Bronchial epithelial cell (primary cell): ENCODE measurements at regions not wholly inside any gene's neighbourhood (a gene's known extent, or its start where the extent isn't known, plus 50 kb on each side); places are given as distances from the start of the nearest gene placed in this dataset.

ENCODE experiments used
- DNase-seq: peaks from one replicate; pipeline ENCODE4 v3.0.0-alpha.2; 2010; ENCODE audit warnings: low read depth
- FAIRE-seq: peaks from 2 replicates; lab custom pipeline; 2011; peaks lifted over from hg19 to GRCh38; lab: Jason Lieb, UNC
- H3K27me3 ChIP-seq: 2 replicates; pipeline ENCODE4 v1.5.1; 2011; ENCODE audit warnings: low read length; ENCODE audit not compliant: control insufficient read depth, insufficient read depth
- H3K36me3 ChIP-seq: 2 replicates; pipeline ENCODE4 v1.5.1; 2011; ENCODE audit warnings: low read length; ENCODE audit not compliant: control insufficient read depth, insufficient read depth
- H3K4me3 ChIP-seq: 2 replicates; pipeline ENCODE4 v1.5.1; 2011; ENCODE audit warnings: mild to moderate bottlenecking, low read depth, low read length, control low read depth
- CTCF ChIP-seq: IDR thresholded peaks from 2 replicates; pipeline ENCODE4 v1.5.1; 2011; ENCODE audit warnings: mild to moderate bottlenecking, moderate library complexity, low read length, control low read depth, inconsistent platforms; ENCODE audit not compliant: insufficient read depth, severe bottlenecking

- FAIRE-seq (no peak), DNase-seq (no peak)
- Histone ChIP-seq H3K36me3 (no peaks in the 10 kb centered on the region), H3K4me3 (no peak overlapping the region), H3K27me3 (no peaks in the 10 kb centered on the region)
- no peak for TF ChIP-seq CTCF
These were observed 617.4 kb downstream of the KCTD16 start for GRCh38 chr5:144788046-144788445.

- FAIRE-seq = no peak
These were observed 608.7 kb downstream of the KCTD16 start for GRCh38 chr5:144779368-144779767.

GRCh38 chr5:144778561-144778960, 607.9 kb downstream of the KCTD16 start:
- FAIRE-seq (no peak), DNase-seq (no peak)
- TF ChIP-seq CTCF = no peak
- Histone ChIP-seq H3K27me3 (no peaks in the 10 kb centered on the region), H3K36me3 (no peaks in the 10 kb centered on the region), H3K4me3 (no peak overlapping the region)

More at GRCh38 chr5:144779368-144779767, 608.7 kb downstream of the KCTD16 start:
- H3K4me3 ChIP-seq = no peak overlapping the region
- H3K27me3 ChIP-seq = no peaks in the 10 kb centered on the region
- TF ChIP-seq CTCF = no peak
- DNase-seq = no peak
- no peaks in the 10 kb centered on the region for H3K36me3 ChIP-seq

GRCh38 chr5:144774197-144774596, 603.5 kb downstream of the KCTD16 start:
- FAIRE-seq = no peak
- Histone ChIP-seq H3K36me3 (no peaks in the 10 kb centered on the region), H3K27me3 (no peaks in the 10 kb centered on the region), H3K4me3 (no peak overlapping the region)
- no peak for TF ChIP-seq CTCF
- no peak for DNase-seq

- Histone ChIP-seq H3K4me3 (no peak overlapping the region), H3K36me3 (no peaks in the 10 kb centered on the region), H3K27me3 (no peaks in the 10 kb centered on the region)
- FAIRE-seq (no peak), DNase-seq (no peak)
- no peak for TF ChIP-seq CTCF
These were observed 603.0 kb downstream of the KCTD16 start for GRCh38 chr5:144773628-144774027.

GRCh38 chr5:144771802-144772201, 601.1 kb downstream of the KCTD16 start:
- Histone ChIP-seq H3K4me3 (no peak overlapping the region), H3K27me3 (no peaks in the 10 kb centered on the region), H3K36me3 (no peaks in the 10 kb centered on the region)
- peak; percentile 2 for DNase-seq
- no peak for TF ChIP-seq CTCF
- FAIRE-seq = peak; percentile 92
